Fibroblast of skin of abdomen (primary cell): ENCODE measurements at regions not wholly inside any gene's neighbourhood (a gene's known extent, or its start where the extent isn't known, plus 50 kb on each side); places are given as distances from the start of the nearest gene placed in this dataset.
A peak's percentile ranks its signal among the peaks of the same experiment; 100 is the strongest.
"Not testable (repeated sequence)": the region's sequence is repeated elsewhere in the genome, so short reads cannot be mapped to it uniquely, and the experiment has no call there.

Experiments
- DNase-seq: peaks from one replicate; pipeline ENCODE4 v3.0.0-alpha.2; 2013

- peak; percentile 23 for DNase-seq
Observed at GRCh38 chr5:53276825-53277224, 167.3 kb upstream of the MOCS2 start.

DNA sequence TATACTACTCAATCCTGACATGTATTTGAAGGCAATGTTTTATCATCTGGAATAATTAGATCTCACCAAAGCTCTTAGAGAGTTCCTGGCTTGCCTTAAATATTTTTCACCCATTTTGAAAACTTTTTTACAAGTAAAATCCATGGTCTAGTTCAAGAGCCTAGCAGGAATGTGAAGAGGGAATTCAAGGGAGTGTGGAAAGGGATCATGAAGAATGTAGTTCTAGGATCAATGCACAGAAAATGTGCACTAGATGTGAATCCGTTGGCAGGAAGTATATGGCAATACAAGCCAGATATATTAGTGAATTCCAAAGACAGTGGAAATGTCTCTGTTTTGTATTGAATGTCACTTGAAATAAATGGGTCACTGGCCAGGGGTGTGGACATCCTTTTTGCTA lies 167.9 kb upstream of the MOCS2 start:
- DNase-seq: no peak

GRCh38 chr5:53287573-53287972 lies 178.0 kb upstream of the MOCS2 start:
- no peak for DNase-seq

DNA sequence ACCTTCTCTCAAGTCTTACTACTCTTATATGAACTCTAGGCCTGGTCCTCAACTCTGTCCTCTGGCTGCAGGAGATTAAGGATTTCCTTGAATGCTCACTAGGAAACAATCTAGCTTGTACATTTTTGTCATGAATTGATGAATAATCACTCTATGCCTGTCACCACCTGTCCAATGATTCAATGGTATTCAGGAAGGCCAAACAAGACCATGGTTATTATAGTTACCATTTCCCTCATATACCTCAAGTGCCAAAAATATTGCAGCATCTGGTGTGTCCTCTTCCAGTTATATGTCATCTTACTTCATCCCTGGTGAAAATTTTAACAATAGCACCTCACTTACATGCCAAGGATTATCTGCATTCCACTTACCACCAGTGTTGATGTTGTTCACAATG lies 179.0 kb upstream of the MOCS2 start:
- peak; percentile 17 for DNase-seq

DNA sequence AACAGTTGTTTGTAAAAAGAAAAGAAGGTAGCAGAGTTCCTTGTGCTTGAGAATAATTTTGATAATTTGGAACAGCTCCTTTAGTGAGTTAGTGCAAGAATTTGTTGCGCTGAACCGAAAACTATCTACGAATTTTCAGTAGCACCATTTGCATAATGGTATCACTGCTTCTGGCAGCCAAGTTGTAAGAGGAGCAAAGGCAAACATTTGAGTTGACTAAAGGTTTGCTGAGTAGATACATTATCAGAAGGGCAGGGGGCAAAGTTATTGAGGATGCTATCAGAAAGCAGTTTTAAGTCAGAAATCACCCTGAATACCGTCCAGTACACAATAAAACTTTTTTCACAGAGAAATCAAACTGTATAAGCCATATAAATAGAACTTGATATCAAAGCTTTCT lies 181.5 kb upstream of the MOCS2 start:
- DNase-seq: no peak

DNA sequence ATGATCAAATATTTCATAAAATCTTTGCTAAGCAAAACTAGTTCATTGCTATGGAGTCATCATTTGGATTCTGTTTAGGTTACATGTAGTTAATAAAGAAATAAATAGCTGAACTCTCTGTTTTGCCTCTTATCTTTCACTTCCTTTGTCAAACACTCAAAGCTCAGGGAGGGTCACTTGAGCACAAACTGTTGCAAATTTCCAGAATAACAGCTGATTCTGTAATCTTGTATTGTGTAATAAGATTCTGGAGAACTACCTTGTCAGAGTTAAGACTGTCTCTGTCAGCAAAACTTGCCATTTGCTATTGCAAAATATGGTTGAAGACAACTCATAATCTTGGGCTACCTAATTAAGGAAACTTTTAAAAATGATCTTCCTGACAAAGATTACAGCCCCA lies 182.0 kb upstream of the MOCS2 start:
- DNase-seq: no peak

DNA sequence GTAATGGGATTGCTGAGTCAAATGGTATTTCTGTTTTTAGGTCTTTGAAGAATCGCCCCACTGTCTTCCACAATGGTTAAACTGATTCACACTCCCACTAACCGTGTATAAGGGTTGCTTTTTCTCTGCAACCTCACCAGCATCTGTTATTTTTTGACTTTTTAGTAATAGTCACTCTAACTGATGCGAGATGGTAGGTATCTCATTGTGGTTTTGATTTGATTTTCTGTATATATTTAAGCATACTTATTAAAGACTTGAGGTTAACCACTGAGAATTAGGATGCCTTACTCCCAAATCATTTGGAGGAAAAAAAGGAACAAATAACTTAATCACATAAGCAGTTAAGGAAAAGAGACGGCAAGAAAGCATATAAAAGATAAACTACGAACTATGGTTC lies 181.6 kb upstream of the FST start:
- peak; percentile 43 for DNase-seq

DNA sequence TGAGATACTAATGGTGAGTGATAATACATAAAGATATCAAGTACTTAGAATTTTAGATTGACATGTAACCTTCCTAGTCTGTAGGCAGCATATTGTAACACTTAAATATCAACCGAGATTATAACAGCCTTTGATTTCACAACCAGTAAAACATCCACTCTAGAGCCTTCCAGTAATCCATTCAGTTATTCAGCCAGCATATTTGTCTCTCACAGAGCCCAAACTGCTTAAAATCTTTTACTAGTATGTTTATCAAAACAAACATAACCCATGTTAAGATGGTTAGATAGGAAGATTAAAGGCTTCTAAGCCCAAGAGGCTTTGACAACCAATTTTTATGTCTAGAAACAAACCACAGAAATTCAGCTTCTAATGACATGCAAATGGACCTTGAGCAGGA lies 177.9 kb upstream of the FST start:
- DNase-seq: peak; percentile 55

DNA sequence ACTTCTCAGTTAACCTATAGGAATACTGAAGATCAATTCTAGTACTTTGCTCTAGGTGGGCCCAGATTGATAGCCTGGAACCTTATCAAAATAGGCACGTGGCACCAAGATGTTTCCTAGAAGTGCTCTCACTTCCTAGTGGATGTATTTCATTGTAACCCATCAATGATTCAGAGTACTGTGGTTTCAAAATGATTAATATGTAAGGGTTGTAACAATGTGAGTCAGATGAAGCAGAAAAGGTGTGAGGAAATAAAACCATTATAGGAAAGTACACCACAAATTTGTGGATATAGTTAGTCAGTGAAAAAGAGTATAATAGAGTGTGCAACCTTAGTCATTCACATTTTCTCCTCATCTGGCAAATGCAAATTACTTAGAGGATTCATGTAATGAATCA lies 177.3 kb upstream of the FST start:
- peak; percentile 91 for DNase-seq

GRCh38 chr5:53305316-53305715 lies 175.1 kb upstream of the FST start:
- DNase-seq: not testable (repeated sequence)

DNA sequence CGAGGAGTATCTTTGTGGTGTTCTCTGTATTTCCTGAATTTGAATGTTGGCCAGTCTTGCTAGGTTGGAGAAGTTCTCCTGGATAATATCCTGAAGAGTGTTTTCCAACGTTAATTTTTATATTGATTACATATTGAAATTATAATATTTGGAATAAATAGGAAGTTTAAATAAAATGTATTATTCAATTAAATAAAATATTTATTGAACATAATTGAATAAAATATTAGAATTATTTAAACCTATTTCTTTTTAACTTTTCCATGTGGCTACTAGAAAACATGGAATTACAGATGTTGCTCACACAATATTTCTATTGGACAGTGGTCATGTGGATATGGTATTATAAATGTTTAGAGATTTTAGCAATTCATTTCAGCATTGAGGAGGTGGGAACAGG lies 170.8 kb upstream of the FST start:
- no peak for DNase-seq

GRCh38 chr5:53311681-53312080 lies 168.7 kb upstream of the FST start:
- DNase-seq: peak; percentile 62

DNA sequence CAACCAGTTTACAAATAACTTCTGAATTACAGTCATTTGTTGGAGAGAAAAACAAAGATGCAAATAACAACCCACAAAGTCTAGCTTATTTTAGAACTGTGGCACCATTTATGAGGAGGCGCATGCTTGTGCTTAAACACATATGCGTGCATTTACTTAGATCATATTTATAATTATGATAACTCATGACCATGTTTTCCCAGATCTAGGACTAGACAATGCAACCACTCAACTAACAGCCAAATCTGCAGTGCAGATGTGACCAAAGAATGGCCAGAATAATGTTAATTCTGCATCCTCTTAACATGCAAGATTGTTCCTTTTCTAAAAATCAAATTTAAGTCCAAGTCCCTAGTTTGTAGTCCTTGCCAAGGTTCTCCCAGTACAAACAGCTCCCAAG lies 167.3 kb upstream of the FST start:
- no peak for DNase-seq

GRCh38 chr5:53318303-53318702 lies 162.1 kb upstream of the FST start:
- no peak for DNase-seq

DNA sequence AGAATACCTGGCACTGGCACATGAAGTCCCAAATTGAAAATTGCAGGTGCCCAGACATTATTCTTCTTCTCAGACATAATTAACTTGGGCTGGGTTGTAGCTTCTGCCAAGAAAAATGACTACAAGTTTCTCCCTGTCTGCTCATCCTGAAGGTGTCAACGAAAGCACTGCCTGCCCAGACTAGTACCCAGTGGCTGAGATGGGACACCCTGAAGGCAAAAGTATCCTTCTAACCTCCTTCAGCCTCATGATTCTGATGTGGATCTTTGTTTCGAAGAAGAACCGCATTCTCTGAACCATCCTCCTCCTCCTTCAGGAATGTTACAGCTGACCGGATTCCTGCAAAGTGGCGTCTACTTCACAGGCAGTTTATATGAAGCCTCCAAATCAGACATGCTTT lies 161.1 kb upstream of the FST start:
- no peak for DNase-seq

- DNase-seq: no peak
Observed at GRCh38 chr5:53321073-53321472, 159.4 kb upstream of the FST start.

- no peak for DNase-seq
Observed at GRCh38 chr5:53321721-53322120, 158.7 kb upstream of the FST start.

DNA sequence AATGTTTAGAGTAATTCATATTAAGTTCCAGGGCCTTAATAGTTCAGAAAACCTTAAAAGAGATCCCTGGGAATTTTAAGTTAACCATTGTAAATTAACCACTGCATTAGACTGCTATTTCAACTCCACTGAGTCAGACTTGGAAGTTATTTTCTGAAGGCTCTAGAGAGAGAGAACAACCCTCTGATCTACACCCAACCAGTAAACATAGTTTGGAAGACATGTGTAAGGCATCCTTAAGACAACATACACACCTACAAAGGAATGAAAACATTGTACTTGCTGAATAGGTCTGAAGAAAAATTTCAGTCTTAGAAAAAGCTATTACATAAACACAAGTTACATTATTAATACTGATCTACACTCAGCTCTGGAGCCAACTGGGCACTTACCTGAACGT lies 158.2 kb upstream of the FST start:
- DNase-seq: no peak

DNA sequence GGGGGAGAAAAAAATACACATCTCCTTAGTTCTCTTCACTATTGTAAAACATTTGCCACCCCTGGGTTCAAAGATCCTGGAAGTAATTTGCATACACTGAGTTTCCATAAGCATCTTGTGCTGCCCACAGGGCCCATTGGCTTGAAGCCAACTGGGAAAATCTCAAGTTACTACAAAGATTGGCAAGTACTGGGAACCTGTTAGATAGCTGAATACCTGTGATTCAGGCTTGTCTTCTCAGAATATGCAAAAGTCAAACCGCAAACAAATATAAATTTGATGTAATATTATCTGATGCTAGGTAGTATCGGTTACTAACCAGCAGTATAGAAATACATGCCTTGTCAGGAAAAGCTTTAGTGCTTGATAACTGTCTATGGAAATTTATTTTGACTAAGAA lies 156.9 kb upstream of the FST start:
- no peak for DNase-seq

DNA sequence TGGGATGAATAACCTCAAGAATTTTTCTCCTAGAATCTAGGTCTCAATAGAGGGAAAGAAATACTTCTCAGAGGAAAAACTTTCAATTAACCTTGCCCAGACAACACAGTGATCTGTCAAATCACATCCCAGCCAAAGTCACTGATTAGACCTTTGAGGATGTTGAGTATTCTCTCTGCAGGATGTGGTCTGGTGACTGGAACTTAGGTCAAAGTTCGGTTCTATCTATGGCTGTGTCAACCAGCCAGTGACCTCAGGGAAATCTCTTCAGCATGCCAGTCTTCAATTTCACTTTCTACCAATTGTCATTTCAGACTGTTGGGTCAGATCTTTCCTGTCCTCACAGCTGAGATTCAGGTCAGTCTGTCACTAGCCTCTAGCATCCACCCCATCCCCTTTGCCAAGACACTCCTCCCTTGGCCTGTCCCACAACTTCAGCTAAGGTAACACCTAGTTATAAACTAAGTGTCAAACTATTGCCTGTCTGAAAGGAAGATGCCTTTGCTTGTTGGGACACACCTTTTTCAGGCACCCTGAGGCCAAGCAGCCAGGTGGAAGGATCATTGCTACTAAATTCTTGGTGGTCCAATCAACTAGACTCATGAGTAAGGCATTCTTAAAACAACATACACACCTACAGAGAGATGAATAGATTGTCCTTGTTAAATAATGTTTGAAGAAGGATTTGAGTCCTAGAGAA lies 156.3 kb upstream of the FST start:
- DNase-seq: no peak

GRCh38 chr5:53326424-53327153 lies 153.8 kb upstream of the FST start:
- no peak for DNase-seq

GRCh38 chr5:53327811-53328334 lies 152.6 kb upstream of the FST start:
- DNase-seq: no peak

DNA sequence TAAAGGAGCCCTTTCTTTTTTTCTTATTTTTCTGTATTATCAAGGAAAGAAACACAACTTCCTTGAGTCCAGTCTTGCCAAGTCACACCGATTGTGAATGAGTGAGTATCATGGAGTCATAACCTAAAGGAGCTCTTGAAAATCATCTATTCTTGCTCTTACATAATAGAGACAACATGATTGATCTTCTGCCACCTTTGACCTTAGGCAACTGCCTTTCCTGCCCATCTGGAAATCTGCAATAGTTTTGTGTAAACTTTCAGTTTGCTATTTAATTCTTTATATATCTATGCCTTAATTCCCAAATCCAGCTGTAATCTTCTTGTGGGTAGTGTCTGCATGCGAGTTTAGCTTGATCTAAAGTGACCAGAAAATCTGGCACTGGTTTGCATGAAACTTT lies 149.9 kb upstream of the FST start:
- DNase-seq: no peak

DNA sequence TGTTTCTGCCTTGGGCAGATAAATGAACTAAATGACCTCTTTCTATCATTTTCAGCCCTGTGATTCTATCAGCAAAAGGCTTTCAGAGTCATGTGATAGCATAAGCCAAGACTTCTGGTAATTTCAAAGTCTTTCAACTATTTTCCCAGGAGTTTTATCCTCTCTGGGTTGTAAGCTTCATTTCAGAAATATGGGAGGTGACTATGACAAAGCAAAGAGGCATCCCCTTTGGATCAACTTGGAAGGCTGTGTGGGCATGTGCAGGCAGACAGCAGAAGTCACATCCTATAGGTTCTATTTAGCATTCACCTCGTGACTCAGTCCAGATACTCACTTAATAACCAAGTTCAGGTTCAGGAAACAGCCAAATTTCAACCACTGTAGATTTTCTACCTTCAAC lies 149.0 kb upstream of the FST start:
- peak; percentile 84 for DNase-seq
